ENCODE measurements at regions not wholly inside any gene's neighbourhood (a gene's known extent, or its start where the extent isn't known, plus 50 kb on each side); places are given as distances from the start of the nearest gene placed in this dataset.

DNA sequence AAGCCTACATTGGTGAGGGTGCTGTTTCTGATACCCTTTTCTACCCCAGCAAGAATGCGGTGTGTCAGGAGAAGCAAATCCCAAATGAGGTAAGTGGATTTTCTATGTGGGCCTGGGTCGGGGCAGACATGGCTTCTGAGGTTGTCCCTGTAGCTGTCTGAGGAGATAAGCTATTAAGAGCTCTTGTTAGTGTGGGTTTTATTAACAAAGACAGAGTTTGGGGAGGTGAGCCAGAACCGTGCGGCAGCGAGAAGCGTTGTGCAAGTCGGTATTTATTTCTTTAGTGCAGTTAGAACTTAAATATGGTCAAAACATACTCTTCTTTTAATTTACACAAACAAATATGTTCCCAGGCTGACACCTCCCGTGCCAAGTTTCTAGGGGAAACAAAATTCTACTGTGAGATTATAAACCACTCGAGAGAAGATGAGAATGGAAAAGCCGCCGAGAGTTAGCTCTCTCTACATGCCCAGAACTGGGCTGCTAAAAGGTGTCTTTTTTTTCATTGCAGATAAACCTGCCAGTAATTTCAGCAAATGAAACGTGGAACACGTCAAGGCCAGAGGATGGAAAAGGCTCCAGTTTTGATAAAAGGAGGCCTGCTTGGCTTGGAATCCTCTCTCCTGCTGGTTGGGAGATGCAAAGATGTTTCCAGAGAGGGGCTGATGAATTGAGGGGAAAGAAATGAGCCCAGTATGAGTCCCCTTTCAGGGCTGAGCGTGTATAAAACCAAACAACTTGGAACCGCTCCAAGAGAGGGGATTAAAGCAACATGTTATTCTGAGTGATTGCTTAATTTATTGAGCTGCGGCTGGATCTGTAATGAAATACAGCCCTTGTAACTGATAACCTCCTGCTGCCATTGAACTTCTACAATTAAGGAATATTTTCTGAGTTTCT, 254.6 kb downstream of the MRTFB start (continued):
- TF ChIP-seq, protein P1, sequence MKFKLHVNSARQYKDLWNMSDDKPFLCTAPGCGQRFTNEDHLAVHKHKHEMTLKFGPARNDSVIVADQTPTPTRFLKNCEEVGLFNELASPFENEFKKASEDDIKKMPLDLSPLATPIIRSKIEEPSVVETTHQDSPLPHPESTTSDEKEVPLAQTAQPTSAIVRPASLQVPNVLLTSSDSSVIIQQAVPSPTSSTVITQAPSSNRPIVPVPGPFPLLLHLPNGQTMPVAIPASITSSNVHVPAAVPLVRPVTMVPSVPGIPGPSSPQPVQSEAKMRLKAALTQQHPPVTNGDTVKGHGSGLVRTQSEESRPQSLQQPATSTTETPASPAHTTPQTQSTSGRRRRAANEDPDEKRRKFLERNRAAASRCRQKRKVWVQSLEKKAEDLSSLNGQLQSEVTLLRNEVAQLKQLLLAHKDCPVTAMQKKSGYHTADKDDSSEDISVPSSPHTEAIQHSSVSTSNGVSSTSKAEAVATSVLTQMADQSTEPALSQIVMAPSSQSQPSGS (tag by site-specific recombination; IDR thresholded peaks at IDR 0.05; ENCODE audit: low read depth): 0 out of 2 replicates have a peak, but pooled peaks have one; percentile 3
- peak; percentile 96 for TF ChIP-seq SCRT2 (tag by site-specific recombination; IDR thresholded peaks at IDR 0.05)
- TF ChIP-seq KLF7 (tag by site-specific recombination; IDR thresholded peaks at IDR 0.05; ENCODE audit: borderline replicate concordance): no peak
- TF ChIP-seq KLF10 (tag by site-specific recombination; IDR thresholded peaks at IDR 0.05): peak; percentile 60; the same call in 1 of the 2 replicates

DNA sequence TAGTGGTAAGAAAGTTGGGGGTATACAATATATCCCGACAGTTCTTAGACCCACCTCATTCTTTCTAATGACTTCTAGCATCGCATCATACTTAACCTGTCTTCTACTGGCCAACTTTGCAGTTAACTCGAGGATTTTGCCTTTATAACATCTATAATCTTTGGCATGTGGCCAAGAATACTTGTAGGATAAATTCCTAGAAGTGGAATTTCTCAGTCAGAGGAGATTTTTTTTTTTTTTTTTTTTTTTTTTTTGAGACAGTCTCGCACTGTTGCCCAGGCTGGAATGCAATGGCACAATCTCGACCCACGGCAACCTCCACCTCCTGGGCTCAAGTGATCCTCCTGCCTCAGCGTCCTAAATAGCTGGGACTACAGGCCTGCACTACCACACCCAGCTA, 253.5 kb downstream of the MRTFB start:
- H3K27ac ChIP-seq (ENCODE audit: extremely low read depth, low read depth, low read length): no peak overlapping the region
- peaks cover 0 to 7% of the 10 kb centered on the region in 2 experiments; a peak in 2 of 3 replicates for H3K36me3 ChIP-seq (ENCODE audit: control insufficient read depth in 2 of 2, insufficient read depth in 1 of 2, low read length in 2 of 2)
- POLR2A ChIA-PET: interaction anchor here (0.6 kb wide), 1 partner anchor 1628 kb away, joined by 3 read pairs; no protein-coding TSS in a partner anchor
- no peaks in the 10 kb centered on the region for H3K9me3 ChIP-seq (ENCODE audit: control insufficient read depth, insufficient read depth, low read depth, low read length)
- peaks cover 20% of the 10 kb centered on the region for H3K4me1 ChIP-seq (ENCODE audit: control insufficient read depth, insufficient read depth, low read length)
- H3K4me3 ChIP-seq (ENCODE audit: low read depth, low read length): no peak overlapping the region
- CTCF ChIA-PET: interaction anchor here (1.6 kb wide), 1 partner anchor 19 kb away, joined by 3 read pairs; no protein-coding TSS in a partner anchor
- TF ChIP-seq, protein P2, sequence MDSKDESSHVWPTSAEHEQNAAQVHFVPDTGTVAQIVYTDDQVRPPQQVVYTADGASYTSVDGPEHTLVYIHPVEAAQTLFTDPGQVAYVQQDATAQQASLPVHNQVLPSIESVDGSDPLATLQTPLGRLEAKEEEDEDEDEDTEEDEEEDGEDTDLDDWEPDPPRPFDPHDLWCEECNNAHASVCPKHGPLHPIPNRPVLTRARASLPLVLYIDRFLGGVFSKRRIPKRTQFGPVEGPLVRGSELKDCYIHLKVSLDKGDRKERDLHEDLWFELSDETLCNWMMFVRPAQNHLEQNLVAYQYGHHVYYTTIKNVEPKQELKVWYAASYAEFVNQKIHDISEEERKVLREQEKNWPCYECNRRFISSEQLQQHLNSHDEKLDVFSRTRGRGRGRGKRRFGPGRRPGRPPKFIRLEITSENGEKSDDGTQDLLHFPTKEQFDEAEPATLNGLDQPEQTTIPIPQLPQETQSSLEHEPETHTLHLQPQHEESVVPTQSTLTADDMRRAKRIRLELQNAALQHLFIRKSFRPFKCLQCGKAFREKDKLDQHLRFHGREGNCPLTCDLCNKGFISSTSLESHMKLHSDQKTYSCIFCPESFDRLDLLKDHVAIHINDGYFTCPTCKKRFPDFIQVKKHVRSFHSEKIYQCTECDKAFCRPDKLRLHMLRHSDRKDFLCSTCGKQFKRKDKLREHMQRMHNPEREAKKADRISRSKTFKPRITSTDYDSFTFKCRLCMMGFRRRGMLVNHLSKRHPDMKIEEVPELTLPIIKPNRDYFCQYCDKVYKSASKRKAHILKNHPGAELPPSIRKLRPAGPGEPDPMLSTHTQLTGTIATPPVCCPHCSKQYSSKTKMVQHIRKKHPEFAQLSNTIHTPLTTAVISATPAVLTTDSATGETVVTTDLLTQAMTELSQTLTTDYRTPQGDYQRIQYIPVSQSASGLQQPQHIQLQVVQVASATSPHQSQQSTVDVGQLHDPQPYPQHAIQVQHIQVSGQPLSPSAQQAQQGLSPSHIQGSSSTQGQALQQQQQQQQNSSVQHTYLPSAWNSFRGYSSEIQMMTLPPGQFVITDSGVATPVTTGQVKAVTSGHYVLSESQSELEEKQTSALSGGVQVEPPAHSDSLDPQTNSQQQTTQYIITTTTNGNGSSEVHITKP (tag by site-specific recombination; IDR thresholded peaks at IDR 0.05): peak; percentile 50
- TF ChIP-seq ZNF558 (tag by site-specific recombination; IDR thresholded peaks at IDR 0.05): 0 out of 2 replicates have a peak, but pooled peaks have one; percentile 14
- no peak for TF ChIP-seq ZNF16 (tag by site-specific recombination; IDR thresholded peaks at IDR 0.05; ENCODE audit: low read depth)
- no peak for TF ChIP-seq ZNF138 (tag by site-specific recombination; IDR thresholded peaks at IDR 0.05; ENCODE audit: borderline replicate concordance)
- peak; percentile 48; the same call in 1 of the 2 replicates for TF ChIP-seq ZNF561 (tag by site-specific recombination; IDR thresholded peaks at IDR 0.05; ENCODE audit: borderline replicate concordance)
- TF ChIP-seq, protein P3, sequence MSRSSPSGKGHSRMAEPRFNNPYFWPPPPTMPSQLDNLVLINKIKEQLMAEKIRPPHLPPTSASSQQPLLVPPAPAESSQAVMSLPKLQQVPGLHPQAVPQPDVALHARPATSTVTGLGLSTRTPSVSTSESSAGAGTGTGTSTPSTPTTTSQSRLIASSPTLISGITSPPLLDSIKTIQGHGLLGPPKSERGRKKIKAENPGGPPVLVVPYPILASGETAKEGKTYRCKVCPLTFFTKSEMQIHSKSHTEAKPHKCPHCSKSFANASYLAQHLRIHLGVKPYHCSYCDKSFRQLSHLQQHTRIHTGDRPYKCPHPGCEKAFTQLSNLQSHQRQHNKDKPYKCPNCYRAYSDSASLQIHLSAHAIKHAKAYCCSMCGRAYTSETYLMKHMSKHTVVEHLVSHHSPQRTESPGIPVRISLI (tag by site-specific recombination; IDR thresholded peaks at IDR 0.05): peak; percentile 79; the same call in 1 of the 2 replicates
- TF ChIP-seq, protein P4, sequence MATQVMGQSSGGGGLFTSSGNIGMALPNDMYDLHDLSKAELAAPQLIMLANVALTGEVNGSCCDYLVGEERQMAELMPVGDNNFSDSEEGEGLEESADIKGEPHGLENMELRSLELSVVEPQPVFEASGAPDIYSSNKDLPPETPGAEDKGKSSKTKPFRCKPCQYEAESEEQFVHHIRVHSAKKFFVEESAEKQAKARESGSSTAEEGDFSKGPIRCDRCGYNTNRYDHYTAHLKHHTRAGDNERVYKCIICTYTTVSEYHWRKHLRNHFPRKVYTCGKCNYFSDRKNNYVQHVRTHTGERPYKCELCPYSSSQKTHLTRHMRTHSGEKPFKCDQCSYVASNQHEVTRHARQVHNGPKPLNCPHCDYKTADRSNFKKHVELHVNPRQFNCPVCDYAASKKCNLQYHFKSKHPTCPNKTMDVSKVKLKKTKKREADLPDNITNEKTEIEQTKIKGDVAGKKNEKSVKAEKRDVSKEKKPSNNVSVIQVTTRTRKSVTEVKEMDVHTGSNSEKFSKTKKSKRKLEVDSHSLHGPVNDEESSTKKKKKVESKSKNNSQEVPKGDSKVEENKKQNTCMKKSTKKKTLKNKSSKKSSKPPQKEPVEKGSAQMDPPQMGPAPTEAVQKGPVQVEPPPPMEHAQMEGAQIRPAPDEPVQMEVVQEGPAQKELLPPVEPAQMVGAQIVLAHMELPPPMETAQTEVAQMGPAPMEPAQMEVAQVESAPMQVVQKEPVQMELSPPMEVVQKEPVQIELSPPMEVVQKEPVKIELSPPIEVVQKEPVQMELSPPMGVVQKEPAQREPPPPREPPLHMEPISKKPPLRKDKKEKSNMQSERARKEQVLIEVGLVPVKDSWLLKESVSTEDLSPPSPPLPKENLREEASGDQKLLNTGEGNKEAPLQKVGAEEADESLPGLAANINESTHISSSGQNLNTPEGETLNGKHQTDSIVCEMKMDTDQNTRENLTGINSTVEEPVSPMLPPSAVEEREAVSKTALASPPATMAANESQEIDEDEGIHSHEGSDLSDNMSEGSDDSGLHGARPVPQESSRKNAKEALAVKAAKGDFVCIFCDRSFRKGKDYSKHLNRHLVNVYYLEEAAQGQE (tag by site-specific recombination; IDR thresholded peaks at IDR 0.05): no peak
- TF ChIP-seq, protein P5, sequence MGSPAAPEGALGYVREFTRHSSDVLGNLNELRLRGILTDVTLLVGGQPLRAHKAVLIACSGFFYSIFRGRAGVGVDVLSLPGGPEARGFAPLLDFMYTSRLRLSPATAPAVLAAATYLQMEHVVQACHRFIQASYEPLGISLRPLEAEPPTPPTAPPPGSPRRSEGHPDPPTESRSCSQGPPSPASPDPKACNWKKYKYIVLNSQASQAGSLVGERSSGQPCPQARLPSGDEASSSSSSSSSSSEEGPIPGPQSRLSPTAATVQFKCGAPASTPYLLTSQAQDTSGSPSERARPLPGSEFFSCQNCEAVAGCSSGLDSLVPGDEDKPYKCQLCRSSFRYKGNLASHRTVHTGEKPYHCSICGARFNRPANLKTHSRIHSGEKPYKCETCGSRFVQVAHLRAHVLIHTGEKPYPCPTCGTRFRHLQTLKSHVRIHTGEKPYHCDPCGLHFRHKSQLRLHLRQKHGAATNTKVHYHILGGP (tag by site-specific recombination; IDR thresholded peaks at IDR 0.05): peak; percentile 92
- TF ChIP-seq SCRT2 (tag by site-specific recombination; IDR thresholded peaks at IDR 0.05): 0 out of 2 replicates have a peak, but pooled peaks have one; percentile 15
- no peak for TF ChIP-seq GLIS2 (tag by site-specific recombination; IDR thresholded peaks at IDR 0.05)
- TF ChIP-seq ZBTB8A (tag by site-specific recombination; IDR thresholded peaks at IDR 0.05): peak; percentile 30; the same call in 1 of the 2 replicates
- TF ChIP-seq ZBTB21 (tag by site-specific recombination; IDR thresholded peaks at IDR 0.05): 0 out of 2 replicates have a peak, but pooled peaks have one; percentile 10
- peak; percentile 33; the same call in 1 of the 2 replicates for TF ChIP-seq ZBTB17 (tag by site-specific recombination; IDR thresholded peaks at IDR 0.05)
- no peak for TF ChIP-seq SP2 (tag by site-specific recombination; IDR thresholded peaks at IDR 0.05)
- TF ChIP-seq, protein P6, sequence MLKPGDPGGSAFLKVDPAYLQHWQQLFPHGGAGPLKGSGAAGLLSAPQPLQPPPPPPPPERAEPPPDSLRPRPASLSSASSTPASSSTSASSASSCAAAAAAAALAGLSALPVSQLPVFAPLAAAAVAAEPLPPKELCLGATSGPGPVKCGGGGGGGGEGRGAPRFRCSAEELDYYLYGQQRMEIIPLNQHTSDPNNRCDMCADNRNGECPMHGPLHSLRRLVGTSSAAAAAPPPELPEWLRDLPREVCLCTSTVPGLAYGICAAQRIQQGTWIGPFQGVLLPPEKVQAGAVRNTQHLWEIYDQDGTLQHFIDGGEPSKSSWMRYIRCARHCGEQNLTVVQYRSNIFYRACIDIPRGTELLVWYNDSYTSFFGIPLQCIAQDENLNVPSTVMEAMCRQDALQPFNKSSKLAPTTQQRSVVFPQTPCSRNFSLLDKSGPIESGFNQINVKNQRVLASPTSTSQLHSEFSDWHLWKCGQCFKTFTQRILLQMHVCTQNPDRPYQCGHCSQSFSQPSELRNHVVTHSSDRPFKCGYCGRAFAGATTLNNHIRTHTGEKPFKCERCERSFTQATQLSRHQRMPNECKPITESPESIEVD (tag by site-specific recombination; IDR thresholded peaks at IDR 0.05): peak; percentile 78
- TF ChIP-seq KLF10 (tag by site-specific recombination; IDR thresholded peaks at IDR 0.05): peak; percentile 46; the same call in 1 of the 2 replicates
- TF ChIP-seq SP3 (tag by site-specific recombination; IDR thresholded peaks at IDR 0.05): no peak
- TF ChIP-seq SCRT1 (tag by site-specific recombination; IDR thresholded peaks at IDR 0.05; ENCODE audit: borderline replicate concordance): no peak

All from HEK293 (cell line).